HEK293 (cell line): ENCODE measurements at regions not wholly inside any gene's neighbourhood (a gene's known extent, or its start where the extent isn't known, plus 50 kb on each side); places are given as distances from the start of the nearest gene placed in this dataset.

Experiments
- CTCF ChIP-seq: fragments of 450-650 bp; formaldehyde crosslinking; IDR thresholded peaks from 2 replicates; pipeline ENCODE4 v1.5.1; 2016; ENCODE audit warnings: missing biosample characterization, missing genetic modification characterization
- EGR2 ChIP-seq: fragments of 450-650 bp; formaldehyde crosslinking; IDR thresholded peaks from 2 replicates; pipeline ENCODE4 v1.5.1; 2016; ENCODE audit warnings: low read depth, missing biosample characterization, missing genetic modification characterization
- PATZ1 ChIP-seq: fragments of 450-650 bp; formaldehyde crosslinking; IDR thresholded peaks from 2 replicates; pipeline ENCODE4 v1.5.1; 2016; ENCODE audit warnings: missing biosample characterization, missing genetic modification characterization
- ZBTB26 ChIP-seq: fragments of 450-650 bp; formaldehyde crosslinking; optimal IDR thresholded peaks from 2 replicates; pipeline ENCODE3; 2016; ENCODE audit warnings: missing biosample characterization, mild to moderate bottlenecking, missing genetic modification characterization
- ZNF274 ChIP-seq, 2 experiments: fragments of 200-500 bp in 1 of 2; fragments of 450-650 bp in 1 of 2; sonication (Bioruptor generic) in 1 of 2; formaldehyde crosslinking in 1 of 2; IDR thresholded peaks; 2 replicates each; pipeline versions ENCODE4 v1.5.1 to v1.6.1; 2014 to 2016; ENCODE audit warnings: borderline replicate concordance in 1 of 2, inconsistent platforms in 1 of 2, low read length in 1 of 2, missing biosample characterization in 1 of 2, missing genetic modification characterization in 1 of 2
- ZNF530 ChIP-seq: fragments of 450-650 bp; formaldehyde crosslinking; IDR thresholded peaks from 2 replicates; pipeline ENCODE4 v1.5.1; 2016; ENCODE audit warnings: low read depth, missing biosample characterization, missing genetic modification characterization
- ZNF544 ChIP-seq: fragments of 450-650 bp; formaldehyde crosslinking; IDR thresholded peaks from 2 replicates; pipeline ENCODE4 v1.5.0; 2017; ENCODE audit warnings: missing biosample characterization, missing genetic modification characterization
- ZNF707 ChIP-seq: fragments of 450-650 bp; formaldehyde crosslinking; IDR thresholded peaks from 2 replicates; pipeline ENCODE4 v1.5.1; 2016; ENCODE audit warnings: missing biosample characterization, missing genetic modification characterization
- TF ChIP-seq, protein P1 (sequence below): IDR thresholded peaks from 2 replicates; pipeline ENCODE4 v1.6.1; 2011; ENCODE audit warnings: mild to moderate bottlenecking, low read depth, low read length, borderline replicate concordance
- TF ChIP-seq, protein P2 (sequence below): fragments of 450-650 bp; formaldehyde crosslinking; IDR thresholded peaks from 2 replicates; pipeline ENCODE4 v1.5.1; 2016; ENCODE audit warnings: missing biosample characterization, missing genetic modification characterization

- no peak for TF ChIP-seq CTCF
- TF ChIP-seq EGR2 (tag by site-specific recombination), result no peak
- TF ChIP-seq, protein P1, sequence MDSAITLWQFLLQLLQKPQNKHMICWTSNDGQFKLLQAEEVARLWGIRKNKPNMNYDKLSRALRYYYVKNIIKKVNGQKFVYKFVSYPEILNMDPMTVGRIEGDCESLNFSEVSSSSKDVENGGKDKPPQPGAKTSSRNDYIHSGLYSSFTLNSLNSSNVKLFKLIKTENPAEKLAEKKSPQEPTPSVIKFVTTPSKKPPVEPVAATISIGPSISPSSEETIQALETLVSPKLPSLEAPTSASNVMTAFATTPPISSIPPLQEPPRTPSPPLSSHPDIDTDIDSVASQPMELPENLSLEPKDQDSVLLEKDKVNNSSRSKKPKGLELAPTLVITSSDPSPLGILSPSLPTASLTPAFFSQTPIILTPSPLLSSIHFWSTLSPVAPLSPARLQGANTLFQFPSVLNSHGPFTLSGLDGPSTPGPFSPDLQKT, result no peak
- no peak for TF ChIP-seq ZNF274 (IDR thresholded peaks at IDR 0.05; ENCODE audit: low read length)
- TF ChIP-seq ZNF274 (tag by site-specific recombination; IDR thresholded peaks at IDR 0.05; ENCODE audit: borderline replicate concordance), result no peak
- TF ChIP-seq, protein P2, sequence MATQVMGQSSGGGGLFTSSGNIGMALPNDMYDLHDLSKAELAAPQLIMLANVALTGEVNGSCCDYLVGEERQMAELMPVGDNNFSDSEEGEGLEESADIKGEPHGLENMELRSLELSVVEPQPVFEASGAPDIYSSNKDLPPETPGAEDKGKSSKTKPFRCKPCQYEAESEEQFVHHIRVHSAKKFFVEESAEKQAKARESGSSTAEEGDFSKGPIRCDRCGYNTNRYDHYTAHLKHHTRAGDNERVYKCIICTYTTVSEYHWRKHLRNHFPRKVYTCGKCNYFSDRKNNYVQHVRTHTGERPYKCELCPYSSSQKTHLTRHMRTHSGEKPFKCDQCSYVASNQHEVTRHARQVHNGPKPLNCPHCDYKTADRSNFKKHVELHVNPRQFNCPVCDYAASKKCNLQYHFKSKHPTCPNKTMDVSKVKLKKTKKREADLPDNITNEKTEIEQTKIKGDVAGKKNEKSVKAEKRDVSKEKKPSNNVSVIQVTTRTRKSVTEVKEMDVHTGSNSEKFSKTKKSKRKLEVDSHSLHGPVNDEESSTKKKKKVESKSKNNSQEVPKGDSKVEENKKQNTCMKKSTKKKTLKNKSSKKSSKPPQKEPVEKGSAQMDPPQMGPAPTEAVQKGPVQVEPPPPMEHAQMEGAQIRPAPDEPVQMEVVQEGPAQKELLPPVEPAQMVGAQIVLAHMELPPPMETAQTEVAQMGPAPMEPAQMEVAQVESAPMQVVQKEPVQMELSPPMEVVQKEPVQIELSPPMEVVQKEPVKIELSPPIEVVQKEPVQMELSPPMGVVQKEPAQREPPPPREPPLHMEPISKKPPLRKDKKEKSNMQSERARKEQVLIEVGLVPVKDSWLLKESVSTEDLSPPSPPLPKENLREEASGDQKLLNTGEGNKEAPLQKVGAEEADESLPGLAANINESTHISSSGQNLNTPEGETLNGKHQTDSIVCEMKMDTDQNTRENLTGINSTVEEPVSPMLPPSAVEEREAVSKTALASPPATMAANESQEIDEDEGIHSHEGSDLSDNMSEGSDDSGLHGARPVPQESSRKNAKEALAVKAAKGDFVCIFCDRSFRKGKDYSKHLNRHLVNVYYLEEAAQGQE (tag by site-specific recombination), result no peak
- TF ChIP-seq ZNF530 (tag by site-specific recombination), result no peak
- no peak for TF ChIP-seq ZNF544
- no peak for TF ChIP-seq PATZ1 (tag by site-specific recombination)
- TF ChIP-seq ZNF707 (tag by site-specific recombination), result no peak
- no peak for TF ChIP-seq ZBTB26
Measured at GRCh38 chr1:59144959-59145358, 151.9 kb upstream of the FGGY start.
